Fibroblast of villous mesenchyme (primary cell): ENCODE measurements at regions not wholly inside any gene's neighbourhood (a gene's known extent, or its start where the extent isn't known, plus 50 kb on each side); places are given as distances from the start of the nearest gene placed in this dataset.
"Not testable (repeated sequence)": the region's sequence is repeated elsewhere in the genome, so short reads cannot be mapped to it uniquely, and the experiment has no call there.

Experiments used
- DNase-seq: peaks from one replicate; pipeline ENCODE4 v3.0.0-alpha.2; 2010; ENCODE audit warnings: low read depth
- H3K4me3 ChIP-seq: 2 replicates; pipeline ENCODE4 v1.5.1; 2011; ENCODE audit warnings: low read depth, mild to moderate bottlenecking, low read length
- CTCF ChIP-seq: IDR thresholded peaks from 2 replicates; pipeline ENCODE4 v1.5.1; 2012; ENCODE audit warnings: low read depth, mild to moderate bottlenecking, low read length; ENCODE audit not compliant: insufficient read depth

- no peak overlapping the region for H3K4me3 ChIP-seq
- TF ChIP-seq CTCF = no peak
- no peak for DNase-seq
These were observed 343.8 kb upstream of the FRG2C start for GRCh38 chr3:75320369-75320768.

GRCh38 chr3:75321060-75321459 lies 343.1 kb upstream of the FRG2C start:
- H3K4me3 ChIP-seq = no peak overlapping the region
- DNase-seq = no peak
- TF ChIP-seq CTCF = no peak

- H3K4me3 ChIP-seq, DNase-seq: not testable (repeated sequence)
These were observed 340.2 kb upstream of the FRG2C start for GRCh38 chr3:75323936-75324335.

- no peak for TF ChIP-seq CTCF
- DNase-seq = no peak
- no peak overlapping the region for H3K4me3 ChIP-seq
These were observed 338.4 kb upstream of the FRG2C start for GRCh38 chr3:75325716-75326115.

GRCh38 chr3:75327453-75327852 lies 336.7 kb upstream of the FRG2C start:
- H3K4me3 ChIP-seq = no peak overlapping the region
- DNase-seq = no peak
- no peak for TF ChIP-seq CTCF

- no peak for DNase-seq
- no peak for TF ChIP-seq CTCF
- H3K4me3 ChIP-seq = no peak overlapping the region
These were observed 334.5 kb upstream of the FRG2C start for GRCh38 chr3:75329476-75330097.

- DNase-seq, H3K4me3 ChIP-seq: not testable (repeated sequence)
These were observed 333.7 kb upstream of the FRG2C start for GRCh38 chr3:75330446-75330845.

GRCh38 chr3:75332090-75332489 lies 332.0 kb upstream of the FRG2C start:
- not testable (repeated sequence) for DNase-seq, H3K4me3 ChIP-seq

- H3K4me3 ChIP-seq = no peak overlapping the region
- DNase-seq = no peak
- TF ChIP-seq CTCF = no peak
These were observed 331.3 kb upstream of the FRG2C start for GRCh38 chr3:75332794-75333193.
